Fibroblast of skin of right biceps (primary cell): ENCODE measurements at regions not wholly inside any gene's neighbourhood (a gene's known extent, or its start where the extent isn't known, plus 50 kb on each side); places are given as distances from the start of the nearest gene placed in this dataset.
"Not testable (repeated sequence)": the region's sequence is repeated elsewhere in the genome, so short reads cannot be mapped to it uniquely, and the experiment has no call there.

Source experiments
- DNase-seq: peaks from one replicate; pipeline ENCODE4 v3.0.0-alpha.2; 2013

- no peak for DNase-seq
These were observed 107.9 kb upstream of the FAM174B start for GRCh38 chr15:92763459-92763858.

DNA sequence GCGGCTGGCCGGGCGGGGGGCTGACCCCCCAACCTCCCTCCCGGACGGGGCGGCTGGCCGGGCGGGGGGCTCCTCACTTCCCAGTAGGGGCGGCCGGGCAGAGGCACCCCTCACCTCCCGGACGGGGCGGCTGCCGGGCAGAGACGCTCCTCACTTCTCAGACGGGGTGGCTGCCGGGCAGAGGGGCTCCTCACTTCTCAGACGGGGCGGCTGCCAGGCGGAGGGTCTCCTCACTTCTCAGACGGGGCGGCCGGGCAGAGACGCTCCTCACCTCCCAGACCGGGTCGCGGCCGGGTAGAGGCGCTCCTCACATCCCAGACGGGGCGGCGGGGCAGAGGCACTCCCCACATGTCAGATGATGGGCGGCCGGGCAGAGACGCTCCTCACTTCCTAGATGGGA is 112.6 kb upstream of the FAM174B start:
- DNase-seq: not testable (repeated sequence)

- DNase-seq: no peak
These were observed 115.1 kb upstream of the FAM174B start for GRCh38 chr15:92770641-92771040.

- no peak for DNase-seq
These were observed 116.5 kb upstream of the FAM174B start for GRCh38 chr15:92772061-92772460.

- DNase-seq: no peak
These were observed 117.2 kb upstream of the FAM174B start for GRCh38 chr15:92772626-92773244.

- no peak for DNase-seq
These were observed 117.8 kb upstream of the FAM174B start for GRCh38 chr15:92773340-92773739.

DNA sequence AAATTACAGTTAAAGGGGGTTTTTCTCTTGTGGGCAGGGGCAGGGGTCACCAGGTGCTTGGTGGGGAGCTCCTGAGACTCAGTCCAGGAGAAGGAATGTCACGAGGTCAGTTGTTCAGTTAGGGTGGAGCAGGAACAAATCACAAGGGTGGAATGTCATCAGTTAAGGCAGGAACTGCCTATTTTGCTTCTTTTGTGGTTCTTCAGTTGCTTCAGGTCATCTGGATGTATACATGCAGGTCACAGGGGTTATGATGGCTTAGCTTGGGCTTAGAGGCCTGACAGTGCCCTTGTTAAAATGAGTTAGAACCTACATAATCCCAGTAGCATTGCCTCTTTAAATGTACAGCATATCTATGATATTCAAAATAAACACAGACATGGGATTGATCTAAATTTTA is 120.2 kb upstream of the CHD2 start:
- DNase-seq: no peak

DNA sequence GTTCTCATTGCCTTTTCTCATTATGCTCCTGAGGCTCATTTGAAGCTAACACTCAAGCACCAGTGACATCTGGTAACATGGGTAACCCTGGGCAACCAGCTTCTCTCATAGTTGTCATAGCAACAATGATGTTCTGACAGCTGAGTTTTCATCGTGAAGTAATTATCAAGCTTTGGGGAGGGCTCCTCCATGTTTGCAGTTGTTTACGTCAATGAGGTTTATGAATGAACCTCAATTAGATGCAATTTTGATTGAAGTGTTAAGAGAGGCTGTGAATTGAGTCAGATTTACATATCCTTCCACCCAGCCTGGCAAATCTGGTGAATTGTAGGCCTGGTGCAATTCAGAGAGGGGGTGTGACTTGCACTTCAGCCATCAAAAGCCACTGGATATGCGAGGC is 119.3 kb upstream of the CHD2 start:
- no peak for DNase-seq

DNA sequence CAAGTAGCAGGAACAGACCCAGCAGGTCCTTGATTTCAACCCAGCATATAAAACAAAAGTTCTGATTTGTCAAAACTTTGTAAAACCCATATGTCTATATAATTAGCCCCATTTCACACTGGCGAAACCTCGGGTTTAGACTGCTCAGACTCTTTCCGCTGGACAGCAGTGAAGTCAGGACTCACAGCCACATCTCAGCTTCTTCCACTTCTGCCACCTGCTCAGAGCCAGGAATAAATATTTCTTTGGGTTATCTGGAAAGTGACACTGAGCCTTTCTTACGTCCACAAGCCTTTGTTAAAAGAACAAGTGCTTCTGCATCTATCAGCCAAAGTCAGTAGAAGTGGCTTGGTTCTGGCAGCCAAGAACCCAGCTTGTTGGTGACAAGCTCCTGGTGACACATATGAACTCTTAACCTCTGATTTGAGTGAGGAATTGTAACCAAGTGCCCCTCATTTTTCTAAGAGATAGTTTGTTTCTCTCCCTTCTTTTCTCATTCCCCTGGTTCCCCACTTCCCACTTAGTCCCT is 118.1 kb upstream of the CHD2 start:
- no peak for DNase-seq

- no peak for DNase-seq
These were observed 113.0 kb upstream of the CHD2 start for GRCh38 chr15:92787116-92787515.

- DNase-seq: no peak
These were observed 111.9 kb upstream of the CHD2 start for GRCh38 chr15:92788196-92788595.

DNA sequence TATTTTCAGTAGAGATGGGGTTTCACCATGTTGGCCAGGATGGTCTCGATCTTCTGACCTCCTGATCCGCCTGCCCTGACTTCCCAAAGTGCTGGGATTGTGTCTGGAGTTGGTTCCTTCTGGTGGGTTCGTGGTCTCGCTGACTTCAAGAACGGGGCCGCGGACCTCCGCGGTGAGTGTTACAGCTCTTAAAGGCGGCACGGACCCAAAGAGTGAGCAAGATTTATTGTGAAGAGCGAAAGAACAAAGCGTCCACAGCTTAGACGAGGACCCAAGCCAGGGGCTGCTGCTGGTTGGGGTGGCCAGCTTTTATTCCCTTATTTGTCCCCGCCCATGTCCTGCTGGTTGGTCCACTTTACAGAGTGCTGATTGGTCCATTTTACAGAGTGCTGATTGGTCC is 111.3 kb upstream of the CHD2 start:
- not testable (repeated sequence) for DNase-seq

GRCh38 chr15:92796161-92796611 is 103.9 kb upstream of the CHD2 start:
- no peak for DNase-seq

DNA sequence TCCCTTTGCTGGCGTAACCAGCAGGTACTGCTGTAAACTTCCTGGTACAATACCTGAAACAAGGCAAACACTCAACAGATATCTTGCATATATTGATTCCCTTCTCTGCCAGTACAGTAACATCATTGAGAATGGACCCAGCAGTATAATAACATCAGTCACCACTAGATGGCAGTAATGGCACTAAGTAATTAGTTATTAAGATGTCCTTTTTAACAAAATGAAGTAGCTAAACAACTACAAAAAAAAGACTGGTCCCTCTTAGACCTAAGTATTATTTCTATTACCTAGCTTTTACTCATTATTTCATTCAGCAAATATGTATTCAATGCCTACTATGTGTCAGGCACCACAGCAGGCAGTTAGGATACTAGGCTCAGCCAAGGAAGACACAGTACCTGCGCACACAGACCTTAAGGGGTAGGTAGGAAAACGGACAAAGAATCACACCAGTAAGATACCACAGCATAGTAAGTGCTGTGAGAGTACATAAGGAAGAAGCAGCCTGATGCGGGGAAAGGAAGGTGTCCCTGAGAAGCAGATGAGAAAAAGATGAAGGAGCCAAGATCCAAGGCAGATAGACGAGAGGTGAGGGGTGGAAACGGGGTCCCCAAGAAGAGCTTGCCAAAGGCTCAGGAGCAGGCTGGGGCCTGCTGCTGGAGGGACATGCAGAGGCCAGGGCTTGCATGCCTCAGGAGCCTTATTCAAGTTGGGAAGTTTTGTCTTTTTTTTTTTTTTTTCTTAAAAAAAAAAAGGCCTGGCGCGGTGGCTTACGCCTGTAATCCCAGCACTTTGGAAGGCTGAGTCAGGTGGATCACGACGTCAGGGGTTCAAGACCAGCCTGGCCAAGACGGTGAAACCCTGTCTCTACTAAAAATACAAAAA is 102.7 kb upstream of the CHD2 start:
- peak; percentile 72 for DNase-seq

GRCh38 chr15:92800013-92800412 is 100.1 kb upstream of the CHD2 start:
- DNase-seq: no peak

DNA sequence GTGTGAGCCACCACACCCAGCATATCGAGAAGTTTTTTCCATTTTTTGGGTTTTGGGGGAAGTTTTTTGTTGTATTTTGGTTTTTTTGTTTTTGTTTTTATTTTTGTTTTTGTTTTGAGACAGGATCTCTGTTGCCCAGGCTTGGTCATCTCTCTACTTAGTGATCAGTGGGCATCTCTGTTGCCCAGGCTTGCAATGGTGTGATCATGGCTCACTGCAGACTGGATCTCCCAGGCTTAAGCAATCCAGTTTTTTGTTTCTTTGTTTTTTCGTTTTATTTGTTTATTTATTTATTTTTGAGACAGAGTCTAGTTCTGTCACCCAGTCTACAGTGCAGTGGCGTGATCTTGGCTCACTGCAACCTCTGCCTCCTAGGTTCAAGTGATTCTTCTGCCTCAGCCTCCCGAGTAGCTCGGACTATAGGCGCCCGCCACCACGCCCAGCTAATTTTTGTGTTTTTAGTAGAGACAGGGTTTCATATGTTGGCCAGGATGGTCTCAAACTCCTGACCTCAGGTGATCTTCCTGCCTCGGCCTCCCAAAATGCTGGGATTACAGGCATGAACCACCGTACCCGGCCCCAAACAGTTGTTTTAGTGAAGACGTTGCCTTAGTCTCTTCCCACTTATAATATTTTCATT is 99.6 kb upstream of the CHD2 start:
- DNase-seq: not testable (repeated sequence)

DNA sequence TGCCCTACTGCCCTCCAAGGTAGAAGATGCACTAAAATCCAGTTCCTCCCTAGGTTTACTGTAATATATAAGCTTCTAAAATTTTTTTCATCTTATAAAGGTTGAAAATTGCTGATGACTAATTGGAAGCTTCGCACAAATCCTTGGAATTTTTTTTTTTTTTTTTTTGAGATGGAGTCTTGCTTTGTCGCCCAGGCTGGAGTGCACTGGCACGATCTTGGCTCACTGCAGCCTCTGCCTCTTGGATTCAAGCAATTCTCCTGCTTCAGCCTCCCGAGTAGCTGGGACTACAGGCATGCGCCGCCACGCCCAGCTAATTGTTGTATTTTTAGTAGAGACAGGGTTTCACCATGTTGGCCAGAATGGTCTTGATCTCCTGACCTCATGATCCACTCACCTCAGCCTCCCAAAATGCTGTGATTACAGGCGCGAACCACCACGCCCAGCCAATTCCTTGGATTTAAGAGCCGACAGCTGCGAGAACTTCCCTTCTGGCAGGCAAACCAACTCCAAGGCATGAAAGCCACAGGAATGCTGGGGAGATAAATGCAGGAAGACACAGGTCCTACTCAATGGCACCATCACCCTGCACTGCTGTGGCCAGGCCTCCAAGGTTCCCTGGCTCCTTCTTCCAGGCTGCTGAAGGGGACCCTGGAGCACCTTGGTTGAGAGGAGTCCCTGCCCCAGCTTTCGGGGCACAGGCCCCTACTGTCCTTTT is 98.9 kb upstream of the CHD2 start:
- peak; percentile 96 for DNase-seq

- peak; percentile 97 for DNase-seq
These were observed 98.2 kb upstream of the CHD2 start for GRCh38 chr15:92801774-92802464.

DNA sequence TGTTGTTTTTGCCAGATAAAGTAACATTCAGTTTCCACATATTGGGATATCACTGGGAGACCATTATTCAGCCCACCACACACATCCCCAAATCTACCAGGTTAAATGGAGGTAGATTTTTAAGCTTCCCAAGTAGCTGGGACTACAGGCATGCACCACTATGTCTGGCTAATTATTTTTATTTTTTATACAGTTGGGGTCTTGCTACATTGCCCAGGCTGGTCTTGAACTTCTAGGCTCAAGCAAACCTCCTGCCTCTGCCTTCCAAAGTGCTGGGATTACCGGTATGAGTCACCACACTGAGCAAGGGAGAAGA is 96.6 kb upstream of the CHD2 start:
- no peak for DNase-seq

DNA sequence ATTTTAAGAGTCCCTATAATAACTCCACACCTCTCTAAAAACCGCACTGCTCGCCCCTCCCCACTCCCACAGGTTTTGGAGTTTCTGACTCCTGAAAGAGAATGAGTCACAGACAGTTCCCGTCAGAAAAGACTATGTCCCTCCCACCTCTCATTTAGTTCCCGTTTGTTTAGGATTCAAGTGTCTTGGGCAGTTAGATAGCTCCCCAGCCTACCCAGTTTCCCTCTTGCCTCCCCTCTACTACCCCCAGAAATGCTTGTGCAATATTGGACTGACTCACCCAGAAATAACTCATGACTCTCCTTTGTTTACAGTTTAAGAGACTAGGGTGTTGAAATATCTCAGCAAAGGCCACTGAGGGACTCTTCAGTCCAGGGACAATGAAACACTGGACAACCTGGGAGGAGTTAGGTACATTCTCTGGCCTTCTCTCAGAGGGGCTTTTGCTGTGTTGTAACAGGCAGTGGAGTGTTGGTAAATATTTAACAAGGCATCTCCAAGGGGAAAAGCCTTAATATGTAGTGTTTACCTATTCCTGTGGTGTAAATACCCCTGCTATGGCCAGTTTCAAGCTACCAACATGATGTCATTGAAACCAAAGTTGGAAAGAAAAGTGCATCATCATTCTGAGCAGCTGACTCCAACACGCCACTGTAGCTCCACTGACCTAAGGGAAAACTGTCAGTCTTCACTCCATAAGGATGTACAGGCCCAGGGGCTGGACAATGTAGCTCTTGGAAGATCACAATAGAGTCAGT is 96.1 kb upstream of the CHD2 start:
- peak; percentile 100 for DNase-seq

- DNase-seq: not testable (repeated sequence)
These were observed 95.6 kb upstream of the CHD2 start for GRCh38 chr15:92804610-92804936.
